ENCODE measurements at regions not wholly inside any gene's neighbourhood (a gene's known extent, or its start where the extent isn't known, plus 50 kb on each side); places are given as distances from the start of the nearest gene placed in this dataset.
A peak's percentile ranks its signal among the peaks of the same experiment; 100 is the strongest.

- TF ChIP-seq ZNF253 (CRISPR knock-in tag; conservative IDR thresholded peaks at IDR 0.05): no peak
- no peak for TF ChIP-seq MIER1 (IDR thresholded peaks at IDR 0.05; ENCODE audit: low read depth)
- TF ChIP-seq SRF (CRISPR knock-in tag; IDR thresholded peaks at IDR 0.05): no peak
- TF ChIP-seq HDAC3 (IDR thresholded peaks at IDR 0.05; ENCODE audit: borderline replicate concordance, partially characterized antibody): no peak
- no peak for TF ChIP-seq ZNF639 (CRISPR knock-in tag; conservative IDR thresholded peaks at IDR 0.05 in 1 of 2, IDR thresholded peaks at IDR 0.05 in 1 of 2)
Measured at GRCh38 chr3:40990062-40990456, 209.2 kb upstream of the CTNNB1 start (continued).

GRCh38 chr3:40992023-40992422 is 207.3 kb upstream of the CTNNB1 start:
- Histone ChIP-seq H3K9ac (ENCODE audit: insufficient read depth in 1 of 2, low read depth in 2 of 2, low read length in 2 of 2) (no peak overlapping the region), H3K9me3 (replicated peaks; ENCODE audit: control insufficient read depth, insufficient read depth, low read depth, low read length) (no peaks in the 10 kb centered on the region), H3K9me1 (ENCODE audit: control insufficient read depth, insufficient read depth, low read length) (no peaks in the 10 kb centered on the region), H3K36me3 (ENCODE audit: control insufficient read depth, insufficient read depth, low read length) (no peaks in the 10 kb centered on the region), H3K27ac (ENCODE audit: extremely low read depth, low read depth, low read length) (no peak overlapping the region), H4K20me1 (replicated peaks; ENCODE audit: control insufficient read depth, insufficient read depth, low read length) (no peaks in the 10 kb centered on the region), H3K4me1 (replicated peaks in 1 of 2; ENCODE audit: control insufficient read depth in 2 of 2, insufficient read depth in 2 of 2, low read length in 2 of 2) (peaks cover under 1 to 2% of the 10 kb centered on the region in 2 experiments; a peak in 2 of 5 replicates), H3K4me3 (no peak overlapping the region), H2AFZ (ENCODE audit: low read depth, low read length) (no peak overlapping the region), H3K79me2 (ENCODE audit: control insufficient read depth, insufficient read depth, low read length) (no peaks in the 10 kb centered on the region), H3K27me3 (ENCODE audit: control insufficient read depth in 2 of 2, insufficient read depth in 2 of 2, low read length in 2 of 2) (no peaks in the 10 kb centered on the region), H3K4me2 (ENCODE audit: insufficient read depth, low read length) (no peak overlapping the region)
- in situ Hi-C loops (cut with MboI): no loop called here
- ChIA-PET CTCF (ENCODE audit: low intra/inter-chr PET ratio) (no interaction called here), POLR2A (no interaction called here)
- intact Hi-C loops (cut with micrococcal nuclease): no loop called here
- ATAC-seq: no peak
- DNase-seq (ENCODE audit: extremely low read depth in 1 of 4, low spot score in 3 of 4): no peak
- TF ChIP-seq ZNF695 (CRISPR knock-in tag; IDR thresholded peaks at IDR 0.05) (no peak), NRF1 (conservative IDR thresholded peaks at IDR 0.05 in 1 of 2, IDR thresholded peaks at IDR 0.05 in 1 of 2) (peak; percentile 73 to 74)
- FAIRE-seq: no peak
- no TSS peak for BruUV-seq (replicated peaks)
